Tibial nerve (tissue), 4 donors: ENCODE measurements at regions not wholly inside any gene's neighbourhood (a gene's known extent, or its start where the extent isn't known, plus 50 kb on each side); places are given as distances from the start of the nearest gene placed in this dataset.

ENCODE experiments used
- EP300 ChIP-seq, 2 donors: sonication (generic); formaldehyde crosslinking; IDR thresholded peaks; one replicate each; pipeline ENCODE4 v1.6.1; 2017; ENCODE audit warnings: antibody characterized with exemption in 2 of 2, mild to moderate bottlenecking in 1 of 2
- POLR2A ChIP-seq, 2 donors: fragments of 450-650 bp; IDR thresholded peaks; one replicate each; pipeline ENCODE4 v1.6.1; 2017; ENCODE audit warnings: antibody characterized with exemption in 2 of 2, mild to moderate bottlenecking in 2 of 2, moderate library complexity in 2 of 2
- TF ChIP-seq, protein P1 (sequence below), 5 experiments: fragments of 200-600 bp in 3 of 5; fragments of 450-650 bp in 2 of 5; sonication (generic) in 3 of 5; IDR thresholded peaks; one replicate each; pipeline ENCODE4 v1.5.1; 2016 to 2019; ENCODE audit warnings: antibody characterized with exemption in 5 of 5, mild to moderate bottlenecking in 3 of 5, moderate library complexity in 2 of 5

DNA sequence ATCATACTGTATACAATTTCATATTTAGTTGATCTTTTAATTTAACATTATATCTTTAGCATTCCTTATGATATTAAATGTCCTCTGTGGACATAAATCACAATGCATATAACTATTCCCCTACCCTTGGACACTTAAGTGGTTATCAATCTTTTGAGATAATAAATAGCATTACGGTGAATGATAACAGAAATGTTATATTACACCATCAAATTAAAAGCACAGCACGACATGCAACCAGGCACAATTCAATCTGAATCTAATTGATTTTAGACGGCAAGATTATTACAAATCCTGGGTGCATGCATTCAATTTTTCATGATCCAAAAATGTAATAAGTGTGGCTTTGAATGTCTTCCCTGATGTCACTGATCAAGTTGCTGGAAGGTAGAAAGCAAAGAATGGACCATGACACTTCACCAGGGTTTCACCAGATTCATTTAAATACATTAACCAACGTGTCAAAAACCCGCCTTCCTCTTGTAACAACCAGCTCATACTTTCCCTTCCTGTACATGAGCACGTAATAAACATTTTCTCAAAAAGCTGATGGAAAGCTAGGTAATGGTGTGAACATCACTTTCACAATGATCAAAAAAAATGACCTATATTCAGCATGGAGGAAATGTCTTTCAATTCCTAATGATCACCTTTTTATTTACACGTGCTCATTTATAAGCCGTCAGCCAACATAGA lies 513.7 kb upstream of the ID2 start:
- TF ChIP-seq, protein P1, sequence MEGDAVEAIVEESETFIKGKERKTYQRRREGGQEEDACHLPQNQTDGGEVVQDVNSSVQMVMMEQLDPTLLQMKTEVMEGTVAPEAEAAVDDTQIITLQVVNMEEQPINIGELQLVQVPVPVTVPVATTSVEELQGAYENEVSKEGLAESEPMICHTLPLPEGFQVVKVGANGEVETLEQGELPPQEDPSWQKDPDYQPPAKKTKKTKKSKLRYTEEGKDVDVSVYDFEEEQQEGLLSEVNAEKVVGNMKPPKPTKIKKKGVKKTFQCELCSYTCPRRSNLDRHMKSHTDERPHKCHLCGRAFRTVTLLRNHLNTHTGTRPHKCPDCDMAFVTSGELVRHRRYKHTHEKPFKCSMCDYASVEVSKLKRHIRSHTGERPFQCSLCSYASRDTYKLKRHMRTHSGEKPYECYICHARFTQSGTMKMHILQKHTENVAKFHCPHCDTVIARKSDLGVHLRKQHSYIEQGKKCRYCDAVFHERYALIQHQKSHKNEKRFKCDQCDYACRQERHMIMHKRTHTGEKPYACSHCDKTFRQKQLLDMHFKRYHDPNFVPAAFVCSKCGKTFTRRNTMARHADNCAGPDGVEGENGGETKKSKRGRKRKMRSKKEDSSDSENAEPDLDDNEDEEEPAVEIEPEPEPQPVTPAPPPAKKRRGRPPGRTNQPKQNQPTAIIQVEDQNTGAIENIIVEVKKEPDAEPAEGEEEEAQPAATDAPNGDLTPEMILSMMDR (IDR thresholded peaks at IDR 0.05): no peak
- TF ChIP-seq POLR2A (IDR thresholded peaks at IDR 0.05) (no peak), EP300 (IDR thresholded peaks at IDR 0.05) (no peak)
